ENCODE measurements at regions not wholly inside any gene's neighbourhood (a gene's known extent, or its start where the extent isn't known, plus 50 kb on each side); places are given as distances from the start of the nearest gene placed in this dataset.
"Not testable (repeated sequence)": the region's sequence is repeated elsewhere in the genome, so short reads cannot be mapped to it uniquely, and the experiment has no call there.

DNA sequence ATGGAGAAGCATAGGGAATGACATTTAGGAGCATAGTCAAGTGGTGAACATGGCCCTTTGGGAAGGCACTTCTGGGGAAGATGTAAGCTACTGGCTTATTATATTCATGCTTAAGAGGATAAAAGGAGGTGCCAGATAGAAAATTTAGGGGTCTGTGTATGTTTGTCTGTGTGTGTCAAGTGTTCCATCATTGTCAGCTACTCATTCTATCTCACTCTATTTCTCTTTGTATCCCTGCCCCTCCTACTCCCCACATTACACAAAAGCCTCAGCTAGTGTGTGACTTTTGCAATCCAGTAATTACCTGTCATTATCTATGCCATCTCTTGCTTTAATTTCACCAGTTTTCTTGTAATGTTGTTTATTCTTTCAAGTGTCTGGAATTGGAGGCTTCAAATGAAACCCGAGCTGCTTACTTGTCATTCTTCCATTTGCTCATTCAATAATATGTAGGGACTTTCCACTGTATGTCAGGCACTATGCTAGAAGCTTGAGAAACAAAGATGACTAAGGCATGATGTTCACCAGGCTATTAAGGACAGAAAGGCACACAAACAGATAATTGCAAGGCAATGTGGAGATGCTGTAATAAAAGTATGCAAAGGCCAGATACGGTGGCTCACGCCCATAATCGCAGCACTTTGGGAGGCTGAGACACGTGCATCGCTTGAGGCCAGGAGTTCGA lies 229.8 kb upstream of the TEX13C start:
- no peak for DNase-seq

DNA sequence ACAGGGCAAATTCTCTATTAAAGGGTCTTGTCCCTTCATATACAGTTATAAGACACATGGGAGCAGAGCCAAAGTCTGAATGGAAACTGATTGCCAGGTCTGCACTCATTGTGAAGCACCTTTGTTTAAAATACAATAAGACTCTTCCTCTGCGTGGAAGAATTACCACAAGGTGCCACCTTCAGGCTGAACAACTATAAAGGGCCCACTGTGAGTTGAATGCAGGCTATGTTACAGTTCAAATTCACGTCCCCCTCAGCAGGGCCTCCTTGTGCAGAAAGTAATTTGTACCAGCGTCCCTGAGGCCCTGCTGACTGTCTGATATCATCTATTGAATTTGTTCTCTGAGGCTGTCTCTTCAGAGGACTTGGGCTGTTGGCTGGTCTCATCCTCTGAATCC lies 225.8 kb upstream of the TEX13C start:
- no peak for DNase-seq

DNA sequence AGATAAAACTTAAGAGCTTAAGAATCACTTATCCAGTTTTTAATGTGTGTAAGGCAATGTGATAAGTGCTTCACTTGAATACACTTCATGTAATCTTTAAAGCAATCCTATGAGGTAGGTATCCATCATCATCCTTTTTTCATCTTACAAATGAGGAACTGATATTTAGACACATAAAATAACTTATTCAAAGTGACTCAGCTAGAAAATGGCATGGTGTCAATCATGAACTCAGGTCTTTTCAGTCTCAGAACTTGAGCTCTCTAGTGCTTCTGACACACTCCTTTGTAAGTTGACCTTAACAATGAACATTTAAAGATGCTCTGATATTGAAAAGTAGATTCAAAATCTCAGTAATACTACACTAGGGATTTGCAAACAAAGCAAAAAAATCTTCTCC lies 224.8 kb upstream of the TEX13C start:
- no peak for DNase-seq

DNA sequence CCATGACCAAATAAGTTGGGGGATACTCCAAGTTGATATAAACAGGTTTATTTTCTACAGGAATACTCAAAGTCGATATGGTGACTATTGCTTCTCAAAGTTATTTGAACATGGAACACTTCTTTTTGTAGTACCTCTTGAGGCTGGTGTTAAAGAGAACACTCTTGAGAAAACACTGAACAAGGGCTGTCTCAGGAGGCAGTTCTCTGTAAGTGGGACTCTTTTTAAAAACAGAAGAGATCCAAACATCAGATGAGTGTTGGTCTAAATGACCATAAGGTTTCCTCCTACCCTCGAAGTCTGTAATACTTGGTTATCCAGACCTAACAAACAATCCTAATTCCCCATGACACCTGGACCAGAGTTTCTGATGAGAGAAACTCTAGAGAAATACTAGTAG lies 223.2 kb upstream of the TEX13C start:
- no peak for DNase-seq

DNA sequence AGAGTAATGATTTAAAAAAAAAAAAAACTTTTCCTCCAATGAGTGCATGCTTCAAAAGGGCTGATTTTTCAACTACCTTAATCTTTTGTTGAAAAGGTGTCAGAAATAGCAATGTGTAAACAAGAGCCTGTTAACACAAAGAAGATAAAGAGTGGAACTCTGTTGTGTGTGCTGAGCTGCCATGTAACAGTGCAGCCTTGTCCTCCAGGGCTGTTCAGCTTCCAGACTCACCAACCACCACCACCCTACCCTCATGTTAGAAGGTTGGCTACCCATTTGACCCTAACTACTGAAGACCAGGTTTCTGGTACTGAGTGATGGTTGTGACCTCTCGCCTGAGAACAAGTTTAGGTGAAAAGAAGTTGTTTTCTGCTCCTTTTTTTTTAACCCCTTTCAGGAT lies 222.8 kb upstream of the TEX13C start:
- DNase-seq: no peak

DNA sequence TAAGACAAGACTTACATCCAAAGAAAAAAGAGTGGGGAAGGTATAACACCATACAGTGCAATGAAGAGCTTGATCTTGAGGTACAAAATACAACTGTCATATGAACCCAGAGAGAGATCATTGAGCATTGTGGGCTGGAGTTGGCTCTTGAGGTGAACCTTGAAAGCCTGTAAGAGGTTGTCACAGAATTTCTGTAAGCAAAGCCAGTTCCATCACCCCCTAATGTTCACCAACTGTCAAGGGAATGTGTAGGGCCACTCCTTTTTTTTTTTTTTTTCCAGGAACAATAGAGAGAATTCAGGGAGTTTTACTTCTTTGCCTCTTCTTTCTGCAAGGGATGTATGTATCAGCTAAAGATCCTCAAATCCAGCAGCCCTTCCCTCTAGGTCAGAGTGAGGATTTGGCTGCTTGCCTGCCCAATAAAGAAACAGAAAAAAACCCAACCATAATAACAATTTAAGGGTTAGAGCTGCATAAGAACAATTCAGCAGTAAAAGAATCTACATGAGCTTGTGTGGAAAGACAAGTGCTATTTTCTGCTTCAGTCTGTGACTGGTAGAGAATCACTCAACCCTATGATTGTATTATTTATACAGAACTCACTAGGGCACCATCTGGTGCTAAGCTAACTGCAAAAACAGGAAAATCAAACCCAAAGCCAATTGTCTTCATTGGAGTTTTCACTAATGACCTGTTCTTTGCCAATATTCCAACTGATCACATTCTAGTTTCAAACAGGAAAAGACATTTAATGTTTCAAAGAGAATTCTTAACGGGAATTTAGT lies 217.5 kb upstream of the TEX13C start:
- DNase-seq: no peak

DNA sequence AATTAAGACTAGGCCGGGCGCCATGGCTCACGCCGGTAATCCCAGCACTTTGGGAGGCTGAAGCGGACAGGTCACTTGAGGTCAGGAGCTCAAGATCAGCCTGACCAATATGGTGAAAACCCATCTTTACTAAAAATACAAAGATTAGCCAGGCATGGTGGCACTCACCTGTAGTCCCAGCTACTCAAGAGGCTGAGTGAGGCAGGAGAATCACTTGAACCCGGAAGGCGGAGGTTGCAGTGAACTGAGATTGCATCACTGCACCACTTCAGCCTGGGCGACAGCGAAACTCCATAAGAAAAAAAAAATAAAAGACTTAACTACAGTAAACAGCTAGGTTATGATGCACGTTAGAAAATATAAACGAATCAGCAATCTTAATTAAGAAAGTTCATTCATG lies 216.0 kb upstream of the TEX13C start:
- no peak for DNase-seq

DNA sequence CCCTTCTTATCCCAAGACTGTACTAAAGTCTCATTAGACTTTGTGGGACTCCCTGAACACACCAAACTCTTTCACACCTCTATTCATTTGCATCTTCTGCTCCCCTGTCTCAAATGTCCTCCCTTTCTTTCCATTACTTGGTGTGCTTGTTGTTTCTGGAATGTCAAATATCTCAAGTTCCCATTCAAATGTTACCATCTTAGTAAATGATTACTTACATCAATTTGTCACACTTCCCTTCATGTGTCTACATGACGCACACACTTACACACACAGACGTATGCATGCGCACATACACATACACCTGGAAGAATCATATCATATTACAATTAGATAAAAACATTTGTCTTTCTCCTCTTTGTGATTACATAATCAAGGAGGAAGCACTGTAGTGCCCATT lies 210.8 kb upstream of the TEX13C start:
- DNase-seq: no peak

DNA sequence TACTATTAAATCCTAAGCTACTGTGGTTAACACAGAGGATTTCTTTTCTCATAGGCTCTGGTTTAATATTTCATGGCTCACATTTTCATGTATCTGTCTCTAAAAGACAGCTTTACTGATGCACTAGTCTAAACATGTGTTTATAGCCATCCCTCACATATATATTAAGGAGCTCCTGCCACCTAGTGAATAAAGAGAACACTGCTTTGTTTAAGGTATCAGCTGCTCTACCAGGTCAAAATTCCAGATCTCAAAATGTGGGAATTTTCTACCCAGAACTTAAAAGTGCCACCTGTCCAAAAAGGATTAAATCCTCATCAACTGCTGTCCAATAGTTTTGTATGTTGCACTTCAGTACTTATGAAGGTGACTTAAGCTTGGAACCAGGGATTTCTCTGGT lies 188.5 kb upstream of the TEX13C start:
- DNase-seq: no peak

DNA sequence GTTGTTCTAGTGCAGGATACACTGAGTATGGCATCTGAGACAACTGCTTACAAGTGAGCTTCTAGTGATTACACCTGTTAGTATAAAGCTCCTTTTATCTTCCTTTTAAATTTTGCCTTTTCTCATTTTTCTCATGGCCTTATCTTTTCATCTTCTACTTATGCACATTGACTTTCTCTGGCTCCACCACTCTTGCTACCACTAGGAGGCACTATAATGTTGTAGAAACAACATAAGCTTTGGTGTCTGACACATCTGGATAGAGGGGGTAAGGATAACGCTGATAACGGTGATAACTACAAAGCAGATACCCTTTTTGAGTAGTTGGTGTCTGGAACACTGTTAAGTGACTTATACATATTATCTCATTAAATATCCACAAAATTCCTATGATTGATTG lies 187.4 kb upstream of the TEX13C start:
- DNase-seq: no peak

DNA sequence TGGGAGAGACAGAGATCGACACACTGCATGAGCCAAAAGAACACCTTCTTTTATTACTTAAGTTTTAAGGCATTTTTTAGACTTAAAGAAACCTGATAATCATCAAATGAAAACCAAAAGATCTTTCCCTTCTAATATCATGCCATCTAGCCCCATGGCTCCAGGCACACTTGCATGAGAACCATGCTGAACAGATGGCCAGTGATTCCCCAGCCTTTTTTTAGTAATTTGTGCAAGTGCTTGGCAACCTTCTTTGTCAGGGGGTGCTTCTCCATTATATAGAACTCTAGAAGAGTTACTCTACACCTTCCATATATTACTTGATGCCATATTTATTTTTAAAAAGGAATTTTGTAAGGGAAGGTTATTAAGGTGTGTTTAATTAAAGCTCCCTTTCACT lies 182.2 kb upstream of the TEX13C start:
- DNase-seq: no peak

DNA sequence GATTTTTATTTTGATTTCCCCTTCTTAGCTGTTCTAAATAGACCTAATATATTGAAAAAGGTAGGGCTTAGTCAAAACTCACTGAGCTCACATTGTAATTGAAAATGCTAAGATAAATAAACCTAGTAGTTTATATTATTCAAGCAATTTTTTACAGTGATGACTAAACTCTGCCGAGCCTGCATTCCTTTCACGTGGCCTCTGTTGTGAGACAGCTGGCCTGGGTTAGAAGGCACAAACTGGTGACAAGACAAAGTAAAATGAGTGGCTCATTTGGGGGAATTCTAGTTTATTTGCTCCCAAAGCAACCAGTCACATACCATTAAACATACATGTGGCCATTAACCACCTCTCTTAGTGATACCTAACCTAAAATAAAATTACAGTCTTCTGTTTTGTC lies 169.4 kb upstream of the TEX13C start:
- no peak for DNase-seq

DNA sequence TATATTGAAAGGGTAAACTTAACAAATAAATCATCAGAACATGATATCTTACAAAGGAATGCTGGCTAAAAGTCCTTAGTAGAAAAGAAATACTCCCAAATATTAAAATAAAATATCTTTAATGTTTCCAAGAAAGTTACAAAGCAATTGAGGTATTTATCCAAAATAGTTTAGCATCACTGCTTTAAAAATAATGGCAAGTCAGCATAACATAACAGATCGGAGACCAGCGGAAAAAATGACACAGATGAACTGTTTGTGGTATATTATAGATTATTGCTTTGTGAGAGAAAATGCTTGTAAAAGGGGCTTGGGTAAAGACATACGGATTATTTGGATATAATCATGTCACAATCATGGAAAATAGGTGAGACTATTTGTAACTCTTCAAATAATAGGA lies 168.5 kb upstream of the TEX13C start:
- no peak for DNase-seq

DNA sequence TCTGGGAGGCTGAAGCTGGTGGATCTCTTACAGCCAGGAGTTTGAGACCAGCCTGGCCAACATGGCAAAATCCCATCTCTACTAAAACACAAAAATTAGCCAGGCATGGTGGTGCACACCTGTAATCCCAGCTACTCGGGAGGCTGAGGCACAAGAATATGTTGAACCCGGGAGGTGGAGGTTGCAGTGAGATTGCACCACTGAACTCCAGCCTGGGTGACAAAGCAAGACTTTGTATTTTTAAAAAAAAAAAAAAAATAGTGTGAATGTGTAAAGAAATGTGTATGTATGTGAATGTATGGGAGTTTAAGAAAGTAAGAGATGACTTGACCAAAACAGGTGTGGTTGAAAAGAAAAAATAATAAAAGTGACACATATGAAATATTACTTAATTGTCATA lies 167.7 kb upstream of the TEX13C start:
- no peak for DNase-seq

DNA sequence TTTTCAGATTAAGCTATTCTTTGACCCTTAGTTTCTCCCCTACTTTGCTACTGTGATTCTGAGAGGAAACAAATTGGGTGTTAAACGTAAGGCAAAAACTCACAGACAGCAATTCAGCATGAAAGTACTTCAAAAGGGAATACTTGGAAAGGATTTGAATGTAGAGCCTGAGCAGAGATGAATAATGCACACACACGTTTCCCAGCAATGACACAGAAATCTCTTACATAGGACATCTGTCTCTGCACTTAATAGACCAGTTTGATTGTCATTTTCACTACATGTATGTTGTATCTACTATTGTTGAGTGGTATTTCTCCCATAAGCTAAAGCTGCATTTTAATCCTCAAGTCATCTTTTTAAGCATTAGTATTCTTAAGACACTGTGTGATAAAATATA lies 166.1 kb upstream of the TEX13C start:
- no peak for DNase-seq

DNA sequence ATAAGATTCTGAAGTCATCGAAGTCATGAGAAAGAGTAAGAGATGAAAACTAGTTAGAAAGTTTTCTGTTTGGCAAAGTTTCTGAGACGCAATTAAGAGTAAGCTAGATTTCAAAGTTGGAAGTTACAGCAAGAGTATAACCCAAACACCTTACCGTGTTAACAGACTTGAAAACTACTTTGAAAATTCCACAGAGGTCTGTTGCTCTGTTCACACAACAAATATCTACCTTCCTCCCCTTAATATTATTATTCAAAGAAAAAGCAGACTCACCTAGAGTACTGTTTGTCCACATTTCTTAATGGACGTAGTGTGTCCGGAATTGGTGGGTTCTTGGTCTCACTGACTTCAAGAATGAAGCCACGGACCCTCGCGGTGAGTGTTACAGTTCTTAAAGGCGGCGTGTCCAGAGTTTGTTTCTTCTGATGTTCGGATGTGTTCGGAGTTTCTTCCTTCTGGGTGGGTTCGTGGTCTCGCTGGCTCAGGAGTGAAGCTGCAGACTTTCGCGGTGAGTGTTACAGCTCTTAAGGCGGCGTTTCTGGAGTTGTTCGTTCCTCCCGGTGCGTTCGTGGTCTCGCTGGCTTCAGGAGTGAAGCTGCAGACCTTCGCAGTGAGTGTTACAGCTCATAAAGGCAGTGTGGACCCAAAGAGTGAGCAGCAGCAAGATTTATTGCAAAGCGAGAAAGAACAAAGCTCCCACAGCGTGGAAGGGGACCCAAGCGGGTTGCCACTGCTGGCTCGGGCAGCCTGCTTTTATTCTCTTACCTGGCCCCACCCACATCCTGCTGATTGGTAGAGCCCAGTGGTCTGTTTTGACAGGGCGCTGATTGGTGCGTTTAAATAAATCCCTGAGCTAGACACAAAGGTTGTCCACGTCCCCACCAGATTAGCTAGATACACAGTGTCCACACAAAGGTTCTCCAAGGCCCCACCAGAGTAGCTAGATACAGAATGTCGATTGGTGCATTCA lies 165.1 kb upstream of the TEX13C start:
- DNase-seq: not testable (repeated sequence)

DNA sequence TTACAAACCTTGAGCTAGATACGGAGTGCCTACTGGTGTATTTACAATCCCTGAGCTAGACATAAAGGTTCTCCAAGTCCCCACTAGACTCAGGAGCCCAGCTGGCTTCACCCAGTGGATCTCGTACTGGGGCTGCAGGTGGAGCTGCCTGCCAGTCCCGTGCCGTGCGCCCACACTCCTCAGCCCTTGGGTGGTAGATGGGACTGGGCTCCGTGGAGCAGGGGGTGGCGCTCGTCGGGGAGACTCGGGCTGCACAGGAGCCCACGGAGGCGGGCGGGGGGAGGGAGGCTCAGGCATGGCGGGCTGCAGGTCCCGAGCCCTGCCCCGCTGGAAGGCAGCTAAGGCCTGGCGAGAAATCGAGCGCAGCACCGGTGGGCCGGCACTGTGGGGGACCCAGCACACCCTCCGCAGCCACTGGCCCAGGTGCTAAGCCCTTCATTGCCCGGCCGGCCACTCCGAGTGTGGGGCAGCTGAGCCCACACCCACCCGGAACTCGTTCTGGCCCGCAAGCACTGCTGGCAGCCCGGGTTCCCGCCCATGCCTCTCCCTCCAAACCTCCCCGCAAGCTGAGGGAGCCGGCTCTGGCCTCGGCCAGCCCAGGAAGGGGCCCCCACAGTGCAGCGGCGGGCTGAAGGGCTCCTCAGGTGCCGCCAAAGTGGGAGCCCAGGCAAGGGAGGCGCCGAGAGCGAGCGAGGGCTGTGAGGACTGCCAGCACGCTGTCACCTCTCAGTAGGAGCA lies 164.2 kb upstream of the TEX13C start:
- not testable (repeated sequence) for DNase-seq

DNA sequence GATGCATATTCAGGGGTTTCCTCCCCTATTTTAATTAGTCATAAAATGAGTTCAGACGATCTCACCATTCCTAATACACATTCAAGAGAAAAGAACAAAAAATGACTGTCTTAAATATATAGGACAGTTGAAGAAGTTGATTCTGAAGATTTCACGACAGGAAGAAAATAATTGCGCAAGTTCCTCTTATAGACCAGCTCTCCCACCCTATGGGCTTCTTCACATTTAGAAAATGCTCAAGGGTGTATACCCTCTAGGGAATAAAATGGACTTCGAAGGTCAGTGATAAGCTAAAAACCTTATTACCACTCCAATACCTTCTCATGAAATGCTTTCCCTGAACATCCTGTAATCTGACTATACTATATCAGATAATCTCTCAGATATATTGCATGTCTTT lies 149.2 kb upstream of the TEX13C start:
- no peak for DNase-seq

DNA sequence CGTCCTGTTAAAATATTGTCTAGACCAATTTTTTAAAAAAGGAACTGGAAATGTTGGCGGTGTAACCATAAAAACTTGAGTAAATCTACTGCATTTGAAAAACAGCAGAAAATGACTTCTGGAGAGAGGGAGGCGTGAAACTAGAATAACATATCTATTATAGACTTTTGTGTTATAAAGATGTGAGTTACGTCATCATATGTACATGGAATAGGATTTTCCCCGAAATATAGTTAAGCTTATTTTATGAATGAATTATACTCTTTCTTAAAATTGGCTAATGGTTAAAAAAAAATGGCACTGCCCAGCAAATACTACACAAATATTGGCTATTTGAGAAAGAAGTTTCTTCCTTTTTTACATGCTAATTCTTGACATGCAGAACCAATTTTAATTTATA lies 147.1 kb upstream of the TEX13C start:
- no peak for DNase-seq

DNA sequence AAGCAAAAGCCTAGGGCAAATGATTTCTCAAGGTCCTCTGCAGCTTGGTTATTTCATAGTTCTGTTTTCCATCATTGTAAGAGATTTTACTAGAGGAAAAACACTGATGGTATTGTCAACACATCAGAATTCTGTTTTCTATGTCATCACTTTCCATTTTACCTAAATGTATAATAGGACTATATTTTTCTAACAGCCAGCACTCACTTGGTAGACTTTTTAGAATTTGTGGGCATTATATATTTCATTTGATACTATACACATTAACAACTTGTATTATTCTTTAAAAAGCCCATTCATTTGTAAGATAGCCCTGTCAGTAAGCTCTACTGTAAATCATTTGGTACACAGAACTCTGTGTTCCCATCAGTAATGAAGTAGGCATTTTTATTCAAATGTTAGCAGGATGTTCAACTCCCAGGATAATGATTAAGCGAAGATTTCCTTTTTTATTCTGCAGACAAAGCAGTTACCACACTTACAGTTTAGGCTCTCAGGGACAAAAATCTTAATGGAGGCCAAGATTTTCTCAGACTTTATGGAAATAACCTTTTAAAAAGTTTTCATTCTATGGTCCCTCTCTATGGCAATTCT lies 143.6 kb upstream of the TEX13C start:
- no peak for DNase-seq

DNA sequence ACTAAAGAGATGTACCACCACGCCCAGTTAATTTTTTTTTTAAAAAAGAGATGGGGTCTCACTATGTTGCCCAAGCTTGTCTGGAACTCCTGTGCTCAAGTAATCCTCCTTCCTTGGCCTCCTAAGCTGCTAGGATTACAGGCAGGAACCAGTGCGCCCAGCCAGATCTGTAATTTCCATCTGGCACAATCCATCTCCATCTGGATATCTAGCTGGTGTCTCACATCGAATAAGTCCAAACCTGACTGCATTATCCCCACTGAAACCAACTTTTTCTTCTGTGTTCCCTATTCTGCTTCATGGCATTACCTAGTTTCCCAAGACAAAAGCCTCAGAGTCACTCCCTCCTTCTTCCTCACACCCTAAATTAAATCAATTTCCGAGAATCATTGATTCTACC lies 125.8 kb upstream of the TEX13C start:
- DNase-seq: no peak

DNA sequence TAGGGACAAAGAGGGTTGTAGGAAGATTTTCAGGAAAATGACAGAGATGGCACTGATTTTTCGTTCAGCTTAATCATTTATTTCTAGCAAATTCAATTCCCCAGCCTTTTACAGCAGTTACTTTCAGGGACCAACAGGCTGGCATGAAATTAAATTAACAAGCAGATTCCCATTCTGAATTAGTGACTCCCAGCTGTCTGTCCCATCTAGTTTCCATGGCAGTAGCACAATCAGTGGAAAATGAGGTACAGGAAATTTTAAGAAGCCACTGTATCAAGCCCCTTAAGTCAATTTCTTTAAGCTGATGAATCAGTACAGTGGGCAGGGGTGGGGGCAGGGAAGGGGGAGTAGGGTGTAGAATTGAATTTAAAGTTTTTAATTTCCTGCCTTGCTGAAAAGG lies 121.1 kb upstream of the TEX13C start:
- DNase-seq: no peak
